ENCODE measurements at regions not wholly inside any gene's neighbourhood (a gene's known extent, or its start where the extent isn't known, plus 50 kb on each side); places are given as distances from the start of the nearest gene placed in this dataset.
A peak's percentile ranks its signal among the peaks of the same experiment; 100 is the strongest.

DNA sequence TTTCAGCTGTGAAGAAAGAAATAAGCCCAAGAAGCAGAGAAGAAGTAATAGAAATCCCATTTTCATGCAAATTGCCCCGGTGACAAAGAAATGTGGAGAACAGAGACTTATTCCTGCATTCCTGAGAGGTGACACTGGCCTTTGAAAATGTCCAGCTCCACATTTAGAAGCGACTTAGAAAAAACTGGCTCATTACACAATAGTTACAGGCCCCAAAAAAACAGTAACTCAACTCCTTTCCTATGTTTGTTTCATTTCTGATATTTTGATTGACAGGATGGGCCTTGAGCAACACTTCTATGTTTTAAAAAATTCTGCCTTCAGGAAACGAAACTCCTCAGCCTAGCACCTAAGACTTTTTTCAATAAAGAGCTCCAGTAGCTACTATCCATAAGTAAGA, 726.9 kb upstream of the TENM4 start:
- H3K36me3 ChIP-seq (ENCODE audit: control insufficient read depth, insufficient read depth, low read length) = no peaks in the 10 kb centered on the region
- H4K91ac ChIP-seq (ENCODE audit: insufficient read depth, low read depth, low read length) = no peak overlapping the region
- no peak overlapping the region for H3K23ac ChIP-seq (ENCODE audit: low read depth, low read length)
- dilution Hi-C loops (cut with HindIII; ENCODE audit: low sequenced_read_pairs, unreplicated experiment) = no loop called here
- H4K8ac ChIP-seq (ENCODE audit: low read depth in 2 of 2, low read length in 2 of 2) = no peak overlapping the region
- no TSS peak for BruUV-seq (replicated peaks)
- no peak overlapping the region for H4K5ac ChIP-seq (ENCODE audit: low read depth, low read length)
- DNase-seq (no peak), ATAC-seq (ENCODE audit: low read depth) (no peak)
- no peaks in the 10 kb centered on the region for H3K9me3 ChIP-seq (ENCODE audit: control insufficient read depth, insufficient read depth, low read length)
- no peak overlapping the region for H2AK9ac ChIP-seq (replicated peaks; ENCODE audit: low read depth, low read length, poor library complexity)
- no peaks in the 10 kb centered on the region for H3K27me3 ChIP-seq (ENCODE audit: control insufficient read depth, insufficient read depth, low read length)
- TF ChIP-seq CEBPB (IDR thresholded peaks at IDR 0.05; ENCODE audit: low read depth, low read length) = peak; percentile 34; the same call in 1 of the 2 replicates
- TF ChIP-seq, protein P1, sequence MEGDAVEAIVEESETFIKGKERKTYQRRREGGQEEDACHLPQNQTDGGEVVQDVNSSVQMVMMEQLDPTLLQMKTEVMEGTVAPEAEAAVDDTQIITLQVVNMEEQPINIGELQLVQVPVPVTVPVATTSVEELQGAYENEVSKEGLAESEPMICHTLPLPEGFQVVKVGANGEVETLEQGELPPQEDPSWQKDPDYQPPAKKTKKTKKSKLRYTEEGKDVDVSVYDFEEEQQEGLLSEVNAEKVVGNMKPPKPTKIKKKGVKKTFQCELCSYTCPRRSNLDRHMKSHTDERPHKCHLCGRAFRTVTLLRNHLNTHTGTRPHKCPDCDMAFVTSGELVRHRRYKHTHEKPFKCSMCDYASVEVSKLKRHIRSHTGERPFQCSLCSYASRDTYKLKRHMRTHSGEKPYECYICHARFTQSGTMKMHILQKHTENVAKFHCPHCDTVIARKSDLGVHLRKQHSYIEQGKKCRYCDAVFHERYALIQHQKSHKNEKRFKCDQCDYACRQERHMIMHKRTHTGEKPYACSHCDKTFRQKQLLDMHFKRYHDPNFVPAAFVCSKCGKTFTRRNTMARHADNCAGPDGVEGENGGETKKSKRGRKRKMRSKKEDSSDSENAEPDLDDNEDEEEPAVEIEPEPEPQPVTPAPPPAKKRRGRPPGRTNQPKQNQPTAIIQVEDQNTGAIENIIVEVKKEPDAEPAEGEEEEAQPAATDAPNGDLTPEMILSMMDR (conservative IDR thresholded peaks at IDR 0.05; ENCODE audit: low read depth, low read length) = no peak
- in situ Hi-C loops (cut with MboI; ENCODE audit: low sequenced_read_pairs) = no loop called here
- H2BK120ac ChIP-seq (ENCODE audit: low read depth, low read length) = no peak overlapping the region
- H3K4me3 ChIP-seq (ENCODE audit: insufficient read depth, low read depth, low read length) = no peak overlapping the region
- no peaks in the 10 kb centered on the region for H4K20me1 ChIP-seq (ENCODE audit: insufficient read depth, low read length)
- H3K18ac ChIP-seq (ENCODE audit: low read depth, low read length) = no peak overlapping the region
- H2BK20ac ChIP-seq (ENCODE audit: low read depth, low read length) = no peak overlapping the region
- no peak overlapping the region for H2AK5ac ChIP-seq (ENCODE audit: low read depth, low read length)
- no peak overlapping the region for H3K27ac ChIP-seq (ENCODE audit: insufficient read depth, low read length)
- H3K79me1 ChIP-seq (ENCODE audit: low read depth in 1 of 2, low read length in 2 of 2) = no peaks in the 10 kb centered on the region
- 43% methylated on average over 1 of the region's 3 CpGs; no CpG with 5 or more reads in 1 of the 2 experiments for WGBS, 2 experiments (ENCODE audit: extremely low coverage in 2 of 2, insufficient read length in 1 of 2)
- H3K4ac ChIP-seq (ENCODE audit: low read depth, low read length) = no peak overlapping the region
- H3K14ac ChIP-seq (replicated peaks; ENCODE audit: low read depth, low read length) = no peak overlapping the region
- H2BK15ac ChIP-seq (ENCODE audit: low read depth, low read length) = no peak overlapping the region
- intact Hi-C loops (cut with micrococcal nuclease) = no loop called here
- no peak overlapping the region for H3K4me2 ChIP-seq (ENCODE audit: low read depth, low read length)
- H3K9ac ChIP-seq (ENCODE audit: low read depth, low read length) = no peak overlapping the region
- H3K9me1 ChIP-seq (ENCODE audit: insufficient read depth, low read length) = no peaks in the 10 kb centered on the region
- ChIA-PET CTCF (no interaction called here), POLR2A (ENCODE audit: unreplicated experiment) (interaction anchor here (1.0 kb wide), 1 partner anchor 16 kb away, joined by 3 read pairs; no protein-coding TSS in a partner anchor)
- no peak overlapping the region for H3K56ac ChIP-seq (ENCODE audit: extremely low read depth, insufficient read depth, low read length)
- H2BK5ac ChIP-seq (ENCODE audit: low read depth, low read length, poor library complexity, severe bottlenecking) = no peak overlapping the region
- no peak overlapping the region for H2AFZ ChIP-seq (replicated peaks; ENCODE audit: low read length, poor library complexity)
- no peaks in the 10 kb centered on the region for H3K4me1 ChIP-seq (ENCODE audit: control insufficient read depth, insufficient read depth, low read length)
